ENCODE measurements at regions not wholly inside any gene's neighbourhood (a gene's known extent, or its start where the extent isn't known, plus 50 kb on each side); places are given as distances from the start of the nearest gene placed in this dataset.
A peak's percentile ranks its signal among the peaks of the same experiment; 100 is the strongest.

DNA sequence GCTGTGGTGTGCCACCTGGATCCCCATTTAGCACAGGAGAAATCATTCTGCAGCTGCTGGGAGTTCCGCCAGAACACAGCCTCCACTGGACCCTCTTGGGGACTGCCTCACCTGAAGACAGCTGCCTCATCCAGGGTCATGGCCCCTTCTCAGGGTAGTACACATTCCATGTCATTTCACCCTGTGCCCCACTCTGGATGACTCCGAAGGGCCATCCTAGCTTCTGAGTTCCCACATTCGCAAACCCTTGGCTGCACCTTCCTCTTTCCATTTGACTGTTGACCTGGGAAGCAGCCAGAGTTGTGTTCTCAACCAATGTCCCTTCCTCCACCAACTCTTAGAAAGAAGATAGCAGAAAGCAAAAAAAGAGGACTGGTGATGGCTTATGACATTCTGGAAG, 125.6 kb upstream of the TBX20 start:
- Histone ChIP-seq H3K4me3 (no peak overlapping the region), H3K9me3 (no peaks in the 10 kb centered on the region), H3K36me3 (no peaks in the 10 kb centered on the region), H3K4me1 (peaks cover 0 to 18% (median 0%) of the 10 kb centered on the region in 4 donors), H3K27ac (no peak overlapping the region), H3K27me3 (no peaks in the 10 kb centered on the region)
- intact Hi-C loops (cut with DNase I): no loop called here
- TF ChIP-seq EP300 (IDR thresholded peaks at IDR 0.05) (no peak), CTCF (IDR thresholded peaks at IDR 0.05) (no peak), POLR2A (IDR thresholded peaks at IDR 0.05) (no peak), POLR2AphosphoS5 (IDR thresholded peaks at IDR 0.05) (no peak)
- peak; percentile 69 for DNase-seq
- 88 to 91% methylated on average over 3 of the region's 3 CpGs for WGBS, 2 donors

DNA sequence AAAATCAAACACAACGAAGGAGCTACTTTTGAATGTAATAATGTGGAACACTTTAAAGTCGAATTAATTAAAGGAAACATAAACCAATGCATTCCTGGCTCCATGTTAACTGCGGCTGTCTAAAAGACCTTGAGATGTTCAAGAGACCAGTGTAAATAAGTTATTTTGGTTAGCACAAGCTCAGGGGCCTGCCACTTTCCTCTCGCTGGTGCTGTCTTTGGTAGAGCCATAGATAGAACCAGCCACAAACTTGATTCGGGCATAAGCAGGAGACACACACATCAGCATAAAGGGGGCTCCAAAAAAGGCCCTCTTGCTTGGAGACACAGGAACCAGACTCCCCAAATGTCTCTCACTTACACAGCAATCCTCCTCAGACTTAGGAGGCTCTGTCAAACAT, 121.6 kb upstream of the TBX20 start:
- Histone ChIP-seq H3K27me3 (no peaks in the 10 kb centered on the region), H3K9me3 (no peaks in the 10 kb centered on the region), H3K27ac (peak overlapping the region in 1 of 4 donors; percentile 44), H3K4me3 (no peak overlapping the region), H3K36me3 (no peaks in the 10 kb centered on the region), H3K4me1 (peaks cover 0 to 18% (median 0%) of the 10 kb centered on the region in 4 donors)
- 64 to 76% methylated on average over 5 of the region's 5 CpGs for WGBS, 2 donors
- TF ChIP-seq POLR2A (IDR thresholded peaks at IDR 0.05): no peak
- no peak for TF ChIP-seq CTCF (IDR thresholded peaks at IDR 0.05)
- no peak for TF ChIP-seq POLR2AphosphoS5 (IDR thresholded peaks at IDR 0.05)
- TF ChIP-seq EP300 (IDR thresholded peaks at IDR 0.05): no peak
- intact Hi-C loops (cut with DNase I): no loop called here
- no peak for DNase-seq

DNA sequence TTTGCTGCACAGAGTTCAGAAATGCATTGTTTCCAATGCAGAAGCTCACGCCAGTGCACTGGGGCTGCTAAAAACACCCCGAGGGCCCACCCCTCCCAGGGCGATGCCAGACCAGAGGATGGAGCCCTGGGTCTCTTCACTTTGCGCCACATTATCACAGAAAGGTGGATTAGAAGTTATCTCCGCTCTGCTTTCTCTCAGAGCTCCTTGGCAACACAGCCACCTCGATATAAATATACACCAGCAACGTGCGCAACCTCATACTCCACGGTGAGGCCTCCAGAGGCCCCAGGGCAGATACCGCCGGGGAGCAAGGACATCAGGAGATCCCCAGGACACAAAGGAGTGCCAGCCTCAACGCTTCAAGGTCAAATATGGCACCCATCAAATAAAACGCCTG, 121.0 kb upstream of the TBX20 start:
- Histone ChIP-seq H3K9me3 (no peaks in the 10 kb centered on the region), H3K4me3 (no peak overlapping the region), H3K27me3 (no peaks in the 10 kb centered on the region), H3K36me3 (no peaks in the 10 kb centered on the region), H3K4me1 (peaks cover 0 to 18% (median 0%) of the 10 kb centered on the region in 4 donors), H3K27ac (peak overlapping the region in 1 of 4 donors; percentile 44)
- DNase-seq: no peak
- WGBS, 2 donors: 72 to 74% methylated on average over 13 of the region's 13 CpGs
- intact Hi-C loops (cut with DNase I): no loop called here
- TF ChIP-seq POLR2AphosphoS5 (IDR thresholded peaks at IDR 0.05): no peak
- TF ChIP-seq EP300 (IDR thresholded peaks at IDR 0.05): no peak
- TF ChIP-seq CTCF (IDR thresholded peaks at IDR 0.05): no peak
- TF ChIP-seq POLR2A (IDR thresholded peaks at IDR 0.05): no peak

- peaks cover 0 to 17% (median 0%) of the 10 kb centered on the region in 4 donors for H3K4me1 ChIP-seq
- H3K27ac ChIP-seq: no peak overlapping the region
- WGBS, 2 donors: 87 to 95% methylated on average over 2 of the region's 2 CpGs
- H3K27me3 ChIP-seq: no peaks in the 10 kb centered on the region
- H3K4me3 ChIP-seq: no peak overlapping the region
- intact Hi-C loops (cut with DNase I): no loop called here
- H3K36me3 ChIP-seq: no peaks in the 10 kb centered on the region
- no peak for DNase-seq
- no peak for TF ChIP-seq POLR2A (IDR thresholded peaks at IDR 0.05)
- TF ChIP-seq EP300 (IDR thresholded peaks at IDR 0.05): no peak
- no peak for TF ChIP-seq POLR2AphosphoS5 (IDR thresholded peaks at IDR 0.05)
- TF ChIP-seq CTCF (IDR thresholded peaks at IDR 0.05): no peak
- no peaks in the 10 kb centered on the region for H3K9me3 ChIP-seq
These were observed 117.3 kb upstream of the TBX20 start for GRCh38 chr7:35371221-35371620.

GRCh38 chr7:35370687-35371086, 116.8 kb upstream of the TBX20 start:
- no peaks in the 10 kb centered on the region for H3K9me3 ChIP-seq
- H3K27me3 ChIP-seq: no peaks in the 10 kb centered on the region
- intact Hi-C loops (cut with DNase I): no loop called here
- peaks cover 0 to 12% (median 0%) of the 10 kb centered on the region in 4 donors for H3K4me1 ChIP-seq
- WGBS, 2 donors: 59 to 70% methylated on average over 2 of the region's 2 CpGs
- no peaks in the 10 kb centered on the region for H3K36me3 ChIP-seq
- DNase-seq: no peak
- H3K4me3 ChIP-seq: no peak overlapping the region
- no peak overlapping the region for H3K27ac ChIP-seq
- TF ChIP-seq EP300 (IDR thresholded peaks at IDR 0.05) (no peak), POLR2A (IDR thresholded peaks at IDR 0.05) (no peak), CTCF (IDR thresholded peaks at IDR 0.05) (no peak), POLR2AphosphoS5 (IDR thresholded peaks at IDR 0.05) (no peak)

Measured in sigmoid colon (tissue), 6 donors.